Suprapubic skin (tissue), 4 donors: ENCODE measurements at regions not wholly inside any gene's neighbourhood (a gene's known extent, or its start where the extent isn't known, plus 50 kb on each side); places are given as distances from the start of the nearest gene placed in this dataset.
"Not testable (repeated sequence)": the region's sequence is repeated elsewhere in the genome, so short reads cannot be mapped to it uniquely, and the experiment has no call there.

Experiments
- DNase-seq, 2 donors: peaks; one replicate each; pipeline ENCODE4 v3.0.0-alpha.2; 2019; ENCODE audit warnings: low spot score in 2 of 2
- H3K27ac ChIP-seq: fragments of 200-600 bp; sonication (generic); one replicate; pipeline ENCODE4 v1.5.1; 2019
- H3K27me3 ChIP-seq: fragments of 200-600 bp; sonication (generic); one replicate; pipeline ENCODE4 v1.5.1; 2019
- H3K36me3 ChIP-seq: fragments of 200-600 bp; sonication (generic); one replicate; pipeline ENCODE4 v1.5.1; 2019
- H3K4me1 ChIP-seq: fragments of 200-600 bp; sonication (generic); one replicate; pipeline ENCODE4 v1.5.1; 2019
- H3K4me3 ChIP-seq: fragments of 200-600 bp; sonication (generic); one replicate; pipeline ENCODE4 v1.5.1; 2019; ENCODE audit warnings: mild to moderate bottlenecking
- H3K9me3 ChIP-seq: fragments of 200-600 bp; sonication (generic); one replicate; pipeline ENCODE4 v1.5.1; 2019
- CTCF ChIP-seq, 2 donors: fragments of 200-600 bp in 1 of 2; fragments of 450-650 bp in 1 of 2; sonication (generic) in 1 of 2; IDR thresholded peaks; one replicate each; pipeline ENCODE4 v1.5.1; 2016 to 2019; ENCODE audit warnings: antibody characterized with exemption in 2 of 2, mild to moderate bottlenecking in 1 of 2, moderate library complexity in 1 of 2
- EP300 ChIP-seq: sonication (generic); formaldehyde crosslinking; IDR thresholded peaks from one replicate; pipeline ENCODE4 v1.6.1; 2017; ENCODE audit warnings: antibody characterized with exemption
- POLR2A ChIP-seq, 2 donors: fragments of 450-650 bp; IDR thresholded peaks; one replicate each; pipeline ENCODE4 v1.6.1; 2017; ENCODE audit warnings: antibody characterized with exemption in 2 of 2, mild to moderate bottlenecking in 2 of 2, moderate library complexity in 2 of 2
- POLR2AphosphoS5 ChIP-seq, 3 donors: sonication (generic); formaldehyde crosslinking; IDR thresholded peaks; one replicate each; pipeline ENCODE4 v1.6.1; 2017; ENCODE audit warnings: antibody characterized with exemption in 3 of 3
- WGBS: methylation state at CpG from one replicate; pipeline ENCODE4 v1.1.5; 2018; 5-methylcytosine and 5-hydroxymethylcytosine counted together

- TF ChIP-seq POLR2A (IDR thresholded peaks at IDR 0.05), result no peak
- TF ChIP-seq CTCF (IDR thresholded peaks at IDR 0.05), result no peak
- TF ChIP-seq EP300, result no peak
- no peaks in the 10 kb centered on the region for H3K9me3 ChIP-seq
- H3K36me3 ChIP-seq, result no peaks in the 10 kb centered on the region
- H3K4me3 ChIP-seq, result no peak overlapping the region
- H3K27me3 ChIP-seq, result peaks cover 4% of the 10 kb centered on the region
- no peak overlapping the region for H3K27ac ChIP-seq
- H3K4me1 ChIP-seq, result no peaks in the 10 kb centered on the region
- DNase-seq, result peak in 1 of 2 donors; percentile 71
- WGBS, result 74% methylated on average over 13 of the region's 13 CpGs
Measured at GRCh38 chr16:88200896-88201185, 181.9 kb upstream of the ZNF469 start.

- not testable (repeated sequence) for H3K4me1 ChIP-seq, H3K36me3 ChIP-seq, H3K27me3 ChIP-seq, H3K27ac ChIP-seq, H3K4me3 ChIP-seq, H3K9me3 ChIP-seq
- 79% methylated on average over 5 of the region's 9 CpGs for WGBS
- peak in 1 of 2 donors; percentile 31 for DNase-seq
Measured at GRCh38 chr16:88201611-88202010, 181.1 kb upstream of the ZNF469 start.

GRCh38 chr16:88202207-88202745, 180.5 kb upstream of the ZNF469 start:
- peak in 1 of 2 donors; percentile 73 for DNase-seq
- no peaks in the 10 kb centered on the region for H3K4me1 ChIP-seq
- H3K9me3 ChIP-seq, result no peaks in the 10 kb centered on the region
- peaks cover 4% of the 10 kb centered on the region for H3K27me3 ChIP-seq
- no peaks in the 10 kb centered on the region for H3K36me3 ChIP-seq
- H3K27ac ChIP-seq, result no peak overlapping the region
- WGBS, result 76% methylated on average over 9 of the region's 13 CpGs
- no peak for TF ChIP-seq POLR2AphosphoS5 (IDR thresholded peaks at IDR 0.05)
- no peak for TF ChIP-seq POLR2A (IDR thresholded peaks at IDR 0.05)
- no peak for TF ChIP-seq CTCF (IDR thresholded peaks at IDR 0.05)
- TF ChIP-seq EP300, result no peak
- no peak overlapping the region for H3K4me3 ChIP-seq

- not testable (repeated sequence) for H3K4me1 ChIP-seq, H3K36me3 ChIP-seq, H3K27ac ChIP-seq, H3K4me3 ChIP-seq, H3K27me3 ChIP-seq, H3K9me3 ChIP-seq
- 86% methylated on average over 21 of the region's 37 CpGs for WGBS
- DNase-seq, result peak in 1 of 2 donors; percentile 70
Measured at GRCh38 chr16:88202856-88203681, 179.7 kb upstream of the ZNF469 start.

GRCh38 chr16:88204131-88205110, 178.3 kb upstream of the ZNF469 start:
- not testable (repeated sequence) for H3K27ac ChIP-seq, H3K9me3 ChIP-seq, H3K4me3 ChIP-seq, H3K27me3 ChIP-seq, H3K4me1 ChIP-seq, H3K36me3 ChIP-seq
- WGBS, result 80% methylated on average over 29 of the region's 37 CpGs
- DNase-seq, result peak in 1 of 2 donors; percentile 68

- WGBS, result 92% methylated on average over 17 of the region's 17 CpGs
- DNase-seq, result peak in 1 of 2 donors; percentile 45
- not testable (repeated sequence) for H3K4me1 ChIP-seq, H3K27ac ChIP-seq, H3K9me3 ChIP-seq, H3K27me3 ChIP-seq, H3K4me3 ChIP-seq, H3K36me3 ChIP-seq
Measured at GRCh38 chr16:88205482-88205881, 177.3 kb upstream of the ZNF469 start.

- not testable (repeated sequence) for H3K9me3 ChIP-seq, H3K4me3 ChIP-seq, H3K27ac ChIP-seq, H3K27me3 ChIP-seq, H3K4me1 ChIP-seq, H3K36me3 ChIP-seq
- peak in 1 of 2 donors; percentile 7 for DNase-seq
- 91% methylated on average over 12 of the region's 16 CpGs for WGBS
Measured at GRCh38 chr16:88206006-88206405, 176.8 kb upstream of the ZNF469 start.

- not testable (repeated sequence) for H3K36me3 ChIP-seq, H3K4me1 ChIP-seq, H3K27ac ChIP-seq, H3K27me3 ChIP-seq, H3K9me3 ChIP-seq, H3K4me3 ChIP-seq
- 93% methylated on average over 9 of the region's 22 CpGs for WGBS
- peak in 1 of 2 donors; percentile 23 for DNase-seq
Measured at GRCh38 chr16:88206516-88206915, 176.2 kb upstream of the ZNF469 start.
